Vagina (tissue), 2 donors: ENCODE measurements at regions not wholly inside any gene's neighbourhood (a gene's known extent, or its start where the extent isn't known, plus 50 kb on each side); places are given as distances from the start of the nearest gene placed in this dataset.

Experiments
- CTCF ChIP-seq, 3 experiments: fragments of 450-650 bp in 2 of 3; fragments of 200-600 bp in 1 of 3; sonication (generic) in 1 of 3; IDR thresholded peaks; one replicate each; pipeline ENCODE4 v1.5.1; 2017 to 2019; ENCODE audit warnings: antibody characterized with exemption in 3 of 3, mild to moderate bottlenecking in 2 of 3, moderate library complexity in 2 of 3
- POLR2AphosphoS5 ChIP-seq, 2 donors: sonication (generic); formaldehyde crosslinking; IDR thresholded peaks; one replicate each; pipeline ENCODE4 v1.9.0; 2017; ENCODE audit warnings: antibody characterized with exemption in 2 of 2, mild to moderate bottlenecking in 2 of 2, low read depth in 1 of 2; ENCODE audit not compliant: insufficient read depth in 1 of 2

DNA sequence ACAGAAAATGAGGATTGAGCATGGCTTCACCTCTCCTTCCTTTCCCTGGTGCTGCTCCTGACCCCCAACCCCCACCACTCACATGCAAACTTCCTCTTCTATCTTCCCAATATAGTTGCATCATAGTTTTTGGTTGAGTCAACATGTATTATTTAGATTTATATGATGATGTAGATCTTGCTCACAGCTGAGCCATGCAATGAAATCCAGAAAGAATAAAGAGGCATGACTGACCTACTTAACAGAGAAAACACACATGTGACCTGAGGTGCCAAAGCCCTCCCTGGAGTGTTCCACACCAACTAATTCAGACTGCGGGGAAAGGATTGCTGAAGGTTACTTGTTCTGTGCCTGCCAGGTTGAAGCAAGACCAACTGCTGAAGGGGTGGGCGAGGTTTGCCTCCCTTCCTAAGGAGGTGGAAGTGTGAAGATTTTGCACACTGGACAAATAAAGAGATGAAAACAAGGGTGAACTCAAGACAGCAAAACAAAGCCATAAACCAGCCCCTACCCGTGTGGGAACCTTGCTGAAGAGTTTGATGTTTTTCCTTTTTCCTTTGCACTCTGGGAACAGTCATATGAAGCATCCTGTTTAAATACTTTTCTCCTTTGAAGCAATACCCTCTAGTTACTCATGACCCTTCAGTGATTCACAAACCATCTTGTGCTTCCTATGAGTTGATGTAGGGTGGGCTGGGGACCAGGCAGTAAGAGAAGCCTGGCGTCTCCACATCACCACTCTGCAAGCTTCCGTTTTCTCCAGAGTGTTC, 155.2 kb upstream of the UBE2E1 start:
- TF ChIP-seq CTCF (IDR thresholded peaks at IDR 0.05) (no peak), POLR2AphosphoS5 (IDR thresholded peaks at IDR 0.05; ENCODE audit: insufficient read depth in 1 of 2, low read depth in 1 of 2) (peak in 1 of 2 donors; percentile 73)
